ENCODE measurements at regions not wholly inside any gene's neighbourhood (a gene's known extent, or its start where the extent isn't known, plus 50 kb on each side); places are given as distances from the start of the nearest gene placed in this dataset.

DNA sequence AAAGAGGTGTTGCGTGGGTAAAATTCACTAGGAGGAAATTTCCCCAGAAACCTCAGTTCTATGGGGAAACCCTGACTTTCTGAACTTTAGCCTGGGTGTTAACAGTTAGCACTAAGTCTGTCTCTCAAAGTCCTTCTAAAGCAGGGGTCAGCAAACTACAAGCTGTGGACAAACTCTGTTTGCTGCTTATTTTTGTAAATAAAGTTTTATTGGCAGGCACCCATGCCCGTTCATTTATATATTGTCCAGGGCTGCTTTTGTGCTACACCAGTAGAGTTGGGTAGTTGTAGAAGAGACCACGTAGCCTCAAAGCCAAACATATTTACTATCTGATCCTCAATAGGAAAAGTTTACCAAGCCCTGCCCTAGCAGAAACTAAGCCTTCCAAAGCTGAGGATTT is 159.7 kb downstream of the USP31 start:
- H3K14ac ChIP-seq (ENCODE audit: insufficient read depth, low read length): no peak overlapping the region
- H2BK20ac ChIP-seq (ENCODE audit: low read depth, low read length, poor library complexity, severe bottlenecking): no peak overlapping the region
- Mint-ChIP-seq H3K27me3 (ENCODE audit: low read depth) (peaks cover 4% of the 10 kb centered on the region), H3K36me3 (ENCODE audit: insufficient read depth in 1 of 3, low read depth in 3 of 3) (no peaks in the 10 kb centered on the region), H3K9me3 (peaks cover 3 to 5% of the 10 kb centered on the region in 2 experiments), H3K27ac (no peak overlapping the region), H3K4me3 (no peak overlapping the region), H3K4me1 (no peaks in the 10 kb centered on the region)
- no peak overlapping the region for H2BK5ac ChIP-seq (ENCODE audit: insufficient read length, low read length)
- H3T11ph ChIP-seq (ENCODE audit: low read length): no peak overlapping the region
- no peak overlapping the region for H3K23ac ChIP-seq (ENCODE audit: insufficient read length, low read depth, low read length)
- H3K27ac ChIP-seq (ENCODE audit: insufficient read length, low read depth, low read length): no peak overlapping the region
- no peak overlapping the region for H4K8ac ChIP-seq (replicated peaks; ENCODE audit: insufficient read length, low read depth, low read length)
- TF ChIP-seq, protein P1, sequence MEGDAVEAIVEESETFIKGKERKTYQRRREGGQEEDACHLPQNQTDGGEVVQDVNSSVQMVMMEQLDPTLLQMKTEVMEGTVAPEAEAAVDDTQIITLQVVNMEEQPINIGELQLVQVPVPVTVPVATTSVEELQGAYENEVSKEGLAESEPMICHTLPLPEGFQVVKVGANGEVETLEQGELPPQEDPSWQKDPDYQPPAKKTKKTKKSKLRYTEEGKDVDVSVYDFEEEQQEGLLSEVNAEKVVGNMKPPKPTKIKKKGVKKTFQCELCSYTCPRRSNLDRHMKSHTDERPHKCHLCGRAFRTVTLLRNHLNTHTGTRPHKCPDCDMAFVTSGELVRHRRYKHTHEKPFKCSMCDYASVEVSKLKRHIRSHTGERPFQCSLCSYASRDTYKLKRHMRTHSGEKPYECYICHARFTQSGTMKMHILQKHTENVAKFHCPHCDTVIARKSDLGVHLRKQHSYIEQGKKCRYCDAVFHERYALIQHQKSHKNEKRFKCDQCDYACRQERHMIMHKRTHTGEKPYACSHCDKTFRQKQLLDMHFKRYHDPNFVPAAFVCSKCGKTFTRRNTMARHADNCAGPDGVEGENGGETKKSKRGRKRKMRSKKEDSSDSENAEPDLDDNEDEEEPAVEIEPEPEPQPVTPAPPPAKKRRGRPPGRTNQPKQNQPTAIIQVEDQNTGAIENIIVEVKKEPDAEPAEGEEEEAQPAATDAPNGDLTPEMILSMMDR (conservative IDR thresholded peaks at IDR 0.05): no peak
- H3K4ac ChIP-seq (ENCODE audit: low read depth, low read length): no peak overlapping the region
- H4K91ac ChIP-seq (ENCODE audit: insufficient read length, low read depth, low read length): no peak overlapping the region
- H4K20me1 ChIP-seq (ENCODE audit: control insufficient read depth, insufficient read depth, insufficient read length): no peaks in the 10 kb centered on the region
- no peak overlapping the region for H2BK15ac ChIP-seq (ENCODE audit: low read depth, low read length)
- H2BK12ac ChIP-seq (ENCODE audit: insufficient read length, low read depth, low read length): no peak overlapping the region
- no peaks in the 10 kb centered on the region for H3K23me2 ChIP-seq (ENCODE audit: insufficient read length, low read depth, low read length, poor library complexity, severe bottlenecking)
- H3K79me1 ChIP-seq (ENCODE audit: insufficient read depth, low read depth, low read length, poor library complexity, severe bottlenecking): no peaks in the 10 kb centered on the region
- no peaks in the 10 kb centered on the region for H3K79me2 ChIP-seq (ENCODE audit: insufficient read depth, low read length)
- no peak overlapping the region for H3K9ac ChIP-seq (ENCODE audit: extremely low read depth, insufficient read length, low read length)
- no peak overlapping the region for H2AFZ ChIP-seq (ENCODE audit: low read length)
- no peak overlapping the region for H3K56ac ChIP-seq (ENCODE audit: insufficient read length, low read depth, low read length)
- no peak overlapping the region for H2BK120ac ChIP-seq (ENCODE audit: low read depth, low read length, poor library complexity, severe bottlenecking)
- no peak overlapping the region for H2AK5ac ChIP-seq (ENCODE audit: insufficient read length, low read length)
- H4K5ac ChIP-seq (ENCODE audit: insufficient read length, low read depth, low read length): no peak overlapping the region
- no peak overlapping the region for H3K4me2 ChIP-seq (ENCODE audit: insufficient read depth, insufficient read length, low read length)
- H3K9me3 ChIP-seq (ENCODE audit: control insufficient read depth, low read depth, low read length): no peaks in the 10 kb centered on the region
- H3K27me3 ChIP-seq (ENCODE audit: insufficient read depth, low read length): no peaks in the 10 kb centered on the region
- no CpG with 5 or more reads among the region's 3 CpGs for WGBS (ENCODE audit: extremely low coverage, insufficient read length, low lambda C conversion rate)
- H3K4me1 ChIP-seq (ENCODE audit: insufficient read depth, low read length): no peaks in the 10 kb centered on the region
- no peak for DNase-seq
- no peak overlapping the region for H3K18ac ChIP-seq (ENCODE audit: insufficient read length, low read depth, low read length)

All from H9 (cell line).